Spleen (tissue), 11 donors: ENCODE measurements at regions not wholly inside any gene's neighbourhood (a gene's known extent, or its start where the extent isn't known, plus 50 kb on each side); places are given as distances from the start of the nearest gene placed in this dataset.

Experiments used
- DNase-seq: peaks from one replicate; pipeline ENCODE4 v3.0.0-alpha.2; 2020
- H3K27ac ChIP-seq, 8 donors: fragments of 200-600 bp; sonication (generic) in 7 of 8; 1 replicate in 4 of 8; 2 replicates in 4 of 8; pipeline versions ENCODE4 v1.5.0 to v1.8.0; 2016 to 2021; ENCODE audit warnings: inconsistent platforms in 4 of 8, mild to moderate bottlenecking in 4 of 8, moderate library complexity in 1 of 8
- H3K27me3 ChIP-seq, 7 donors: fragments of 200-600 bp; sonication (generic) in 6 of 7; replicated peaks in 1 of 7; 1 replicate in 4 of 7; 2 replicates in 3 of 7; pipeline versions ENCODE4 v1.5.0 to v1.8.0; 2016 to 2021; ENCODE audit warnings: inconsistent platforms in 3 of 7, mild to moderate bottlenecking in 1 of 7
- H3K36me3 ChIP-seq, 6 donors: fragments of 200-600 bp; sonication (generic) in 5 of 6; 1 replicate in 4 of 6; 2 replicates in 2 of 6; pipeline versions ENCODE4 v1.5.0 to v1.8.0; 2016 to 2021; ENCODE audit warnings: inconsistent platforms in 2 of 6
- H3K4me1 ChIP-seq, 6 donors: fragments of 200-600 bp; sonication (generic) in 5 of 6; 1 replicate in 3 of 6; 2 replicates in 3 of 6; pipeline versions ENCODE4 v1.5.0 to v1.8.0; 2016 to 2021; ENCODE audit warnings: inconsistent platforms in 3 of 6
- H3K4me3 ChIP-seq, 8 donors: fragments of 200-600 bp; sonication (generic) in 7 of 8; 1 replicate in 4 of 8; 2 replicates in 4 of 8; pipeline versions ENCODE4 v1.5.0 to v1.8.0; 2016 to 2021; ENCODE audit warnings: inconsistent platforms in 4 of 8, mild to moderate bottlenecking in 4 of 8, moderate library complexity in 2 of 8
- H3K9me3 ChIP-seq, 8 donors: fragments of 200-600 bp; sonication (generic) in 7 of 8; 1 replicate in 4 of 8; 2 replicates in 4 of 8; pipeline versions ENCODE4 v1.5.0 to v1.8.0; 2016 to 2021; ENCODE audit warnings: inconsistent platforms in 4 of 8
- CTCF ChIP-seq, 11 experiments: fragments of 200-600 bp in 7 of 11; fragments of 450-650 bp in 4 of 11; sonication (generic) in 4 of 11; IDR thresholded peaks in 8 of 11; conservative IDR thresholded peaks in 3 of 11; 1 replicate in 7 of 11; 2 replicates in 4 of 11; pipeline versions ENCODE4 v1.4.0 to v1.8.0; 2016 to 2021; ENCODE audit warnings: antibody characterized with exemption in 11 of 11, inconsistent platforms in 4 of 11, mild to moderate bottlenecking in 1 of 11
- POLR2A ChIP-seq, 3 donors: fragments of 450-650 bp; IDR thresholded peaks; one replicate each; pipeline ENCODE4 v1.5.1; 2017; ENCODE audit warnings: antibody characterized with exemption in 3 of 3, mild to moderate bottlenecking in 1 of 3
- POLR2AphosphoS5 ChIP-seq, 3 donors: sonication (generic); formaldehyde crosslinking; IDR thresholded peaks; one replicate each; pipeline ENCODE4 v1.5.1; 2017; ENCODE audit warnings: antibody characterized with exemption in 3 of 3
- WGBS, 5 donors: extraction: QIAGEN DNeasy Blood & Tissue Kit in 3 of 5; methylation state at CpG; one replicate each; pipeline versions ENCODE4 v1.1.5 to v1.1.7; 2013 to 2018; 5-methylcytosine and 5-hydroxymethylcytosine counted together
- intact Hi-C: fragments of 100-400 bp; cut with DNase I; formaldehyde crosslinking; loops from one replicate; pipeline ENCODE4 v1.15.0; 2023; ENCODE audit warnings: low total_unique reads
- donor health status: healthy with polysubstance abuse.
- donor health status: DM: no; HTN: no; CAD: no; lungs with moderate emphysema.
- donor health status: DM: no; HTN: no; CAD: no.
- donor health status: Bipolar disorder and iron deficiency.
- donor health status: healthy.
- donor health status: DM: no; HTN: no; CAD: no.
- donor health status: DM: yes; HTN: yes; CAD: no.

- Histone ChIP-seq H3K4me1 (no peaks in the 10 kb centered on the region), H3K27me3 (no peaks in the 10 kb centered on the region), H3K4me3 (no peak overlapping the region), H3K27ac (no peak overlapping the region), H3K36me3 (no peaks in the 10 kb centered on the region), H3K9me3 (peaks cover 0 to 11% (median 6%) of the 10 kb centered on the region in 8 donors)
- DNase-seq = no peak
- TF ChIP-seq POLR2A (IDR thresholded peaks at IDR 0.05) (no peak), CTCF (IDR thresholded peaks at IDR 0.05 in 8 of 11, conservative IDR thresholded peaks at IDR 0.05 in 3 of 11) (no peak), POLR2AphosphoS5 (IDR thresholded peaks at IDR 0.05) (no peak)
- intact Hi-C loops = no loop called here
- 91 to 100% (median 97%) methylated on average over 1 of the region's 1 CpG for WGBS, 5 donors
Observed at GRCh38 chr5:106677057-106677456, 993.7 kb downstream of the EFNA5 start.

GRCh38 chr5:106675687-106676086 is 995.0 kb downstream of the EFNA5 start:
- Histone ChIP-seq H3K4me1 (no peaks in the 10 kb centered on the region), H3K9me3 (peaks cover 0 to 11% (median 6%) of the 10 kb centered on the region in 8 donors), H3K36me3 (no peaks in the 10 kb centered on the region), H3K27me3 (no peaks in the 10 kb centered on the region), H3K4me3 (no peak overlapping the region), H3K27ac (no peak overlapping the region)
- DNase-seq = no peak
- 48 to 74% (median 60%) methylated on average over 1 of the region's 1 CpG for WGBS, 5 donors
- intact Hi-C loops = no loop called here
- TF ChIP-seq POLR2AphosphoS5 (IDR thresholded peaks at IDR 0.05) = no peak
- TF ChIP-seq CTCF (IDR thresholded peaks at IDR 0.05 in 8 of 11, conservative IDR thresholded peaks at IDR 0.05 in 3 of 11) = no peak
- TF ChIP-seq POLR2A (IDR thresholded peaks at IDR 0.05) = no peak

- H3K4me3 ChIP-seq = no peak overlapping the region
- H3K9me3 ChIP-seq = peaks cover 0 to 11% (median 6%) of the 10 kb centered on the region in 8 donors
- DNase-seq = no peak
- no peaks in the 10 kb centered on the region for H3K36me3 ChIP-seq
- intact Hi-C loops = no loop called here
- no peaks in the 10 kb centered on the region for H3K27me3 ChIP-seq
- WGBS, 5 donors = 84 to 97% (median 93%) methylated on average over 1 of the region's 1 CpG
- no peak for TF ChIP-seq CTCF (IDR thresholded peaks at IDR 0.05 in 8 of 11, conservative IDR thresholded peaks at IDR 0.05 in 3 of 11)
- TF ChIP-seq POLR2AphosphoS5 (IDR thresholded peaks at IDR 0.05) = no peak
- TF ChIP-seq POLR2A (IDR thresholded peaks at IDR 0.05) = no peak
- no peaks in the 10 kb centered on the region for H3K4me1 ChIP-seq
- no peak overlapping the region for H3K27ac ChIP-seq
Observed at GRCh38 chr5:106673941-106674340, 996.8 kb downstream of the EFNA5 start.

- Histone ChIP-seq H3K9me3 (no peaks in the 10 kb centered on the region), H3K4me3 (no peak overlapping the region), H3K27ac (no peak overlapping the region), H3K36me3 (no peaks in the 10 kb centered on the region), H3K27me3 (no peaks in the 10 kb centered on the region), H3K4me1 (no peaks in the 10 kb centered on the region)
- DNase-seq = no peak
- intact Hi-C loops = no loop called here
- TF ChIP-seq CTCF (IDR thresholded peaks at IDR 0.05 in 8 of 11, conservative IDR thresholded peaks at IDR 0.05 in 3 of 11) (no peak), POLR2A (IDR thresholded peaks at IDR 0.05) (no peak), POLR2AphosphoS5 (IDR thresholded peaks at IDR 0.05) (no peak)
- 33 to 63% (median 39%) methylated on average over 2 of the region's 2 CpGs for WGBS, 5 donors
Observed at GRCh38 chr5:106661866-106662265, 1008.9 kb downstream of the EFNA5 start.
